NT2/D1 (cell line): ENCODE measurements at regions not wholly inside any gene's neighbourhood (a gene's known extent, or its start where the extent isn't known, plus 50 kb on each side); places are given as distances from the start of the nearest gene placed in this dataset.

Source experiments
- SUZ12 ChIP-seq: IDR thresholded peaks from 2 replicates; pipeline ENCODE4 v1.6.1; 2011; ENCODE audit not compliant: insufficient read length, insufficient read depth; ENCODE audit errors: extremely low read depth
- YY1 ChIP-seq: IDR thresholded peaks from 2 replicates; pipeline ENCODE4 v1.6.1; 2011; ENCODE audit not compliant: insufficient read length, insufficient read depth
- ZNF274 ChIP-seq: IDR thresholded peaks from 2 replicates; pipeline ENCODE4 v1.6.1; 2011; ENCODE audit warnings: mild to moderate bottlenecking, low read depth, low read length

DNA sequence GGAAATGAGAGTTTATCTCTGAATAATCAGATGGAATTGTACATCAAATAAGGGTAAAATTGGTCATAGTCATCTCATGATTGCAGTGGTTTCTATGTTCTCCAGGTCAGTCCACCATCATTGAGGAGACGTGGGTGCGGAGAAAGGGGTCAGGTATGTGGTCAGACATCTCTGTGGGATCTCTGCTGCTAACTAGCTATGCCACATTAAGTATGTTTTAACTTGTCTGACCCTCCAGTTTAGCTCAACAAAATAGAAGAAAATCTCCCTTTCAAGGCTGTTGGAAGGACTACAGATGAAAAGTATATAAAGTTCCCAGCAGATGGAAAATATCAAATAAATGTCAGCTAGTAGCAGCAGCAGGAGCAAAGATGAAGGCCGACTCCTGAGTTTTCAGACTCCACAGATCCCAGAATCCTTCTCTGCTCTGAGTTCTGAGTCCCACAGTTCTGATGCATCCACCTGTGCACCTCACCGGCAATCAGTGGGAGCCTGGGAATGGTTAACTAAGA lies 106.6 kb upstream of the CYP1B1 start:
- TF ChIP-seq SUZ12, result no peak
- no peak for TF ChIP-seq ZNF274
- no peak for TF ChIP-seq YY1
